Adrenal gland (tissue), 5 donors: ENCODE measurements at regions not wholly inside any gene's neighbourhood (a gene's known extent, or its start where the extent isn't known, plus 50 kb on each side); places are given as distances from the start of the nearest gene placed in this dataset.

Source experiments
- POLR2A ChIP-seq, 2 donors: fragments of 450-650 bp; IDR thresholded peaks; one replicate each; pipeline ENCODE4 v1.6.1; 2017; ENCODE audit warnings: antibody characterized with exemption in 2 of 2, mild to moderate bottlenecking in 2 of 2, moderate library complexity in 1 of 2
- TF ChIP-seq, protein P1 (sequence below), 6 experiments: fragments of 450-650 bp in 4 of 6; fragments of 200-600 bp in 2 of 6; sonication (generic) in 1 of 6; IDR thresholded peaks; 1 replicate in 5 of 6; 2 replicates in 1 of 6; pipeline versions ENCODE4 v1.5.1 to v1.8.0; 2016 to 2021; ENCODE audit warnings: antibody characterized with exemption in 6 of 6, mild to moderate bottlenecking in 2 of 6, moderate library complexity in 1 of 6
- donor health status: DM: no; HTN: no; CAD: no.

DNA sequence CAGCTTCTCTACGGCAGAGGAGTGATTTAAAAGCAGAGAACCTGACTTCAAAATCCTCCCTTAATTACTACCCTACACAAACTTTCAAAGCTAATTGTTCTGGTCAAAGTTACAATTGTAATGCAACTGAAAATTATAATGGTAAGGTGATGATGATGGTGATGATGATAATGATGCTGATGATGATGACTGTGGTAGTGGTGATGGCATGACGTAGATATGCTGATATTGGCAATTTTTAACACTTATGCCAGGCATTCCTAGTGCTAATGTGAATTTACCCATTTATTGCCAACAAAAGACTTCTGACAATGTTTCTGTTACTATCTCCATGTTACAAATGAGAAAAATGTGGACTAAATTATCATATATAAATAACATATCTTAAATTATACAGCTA lies 1831.1 kb downstream of the LRRC4C start:
- TF ChIP-seq, protein P1, sequence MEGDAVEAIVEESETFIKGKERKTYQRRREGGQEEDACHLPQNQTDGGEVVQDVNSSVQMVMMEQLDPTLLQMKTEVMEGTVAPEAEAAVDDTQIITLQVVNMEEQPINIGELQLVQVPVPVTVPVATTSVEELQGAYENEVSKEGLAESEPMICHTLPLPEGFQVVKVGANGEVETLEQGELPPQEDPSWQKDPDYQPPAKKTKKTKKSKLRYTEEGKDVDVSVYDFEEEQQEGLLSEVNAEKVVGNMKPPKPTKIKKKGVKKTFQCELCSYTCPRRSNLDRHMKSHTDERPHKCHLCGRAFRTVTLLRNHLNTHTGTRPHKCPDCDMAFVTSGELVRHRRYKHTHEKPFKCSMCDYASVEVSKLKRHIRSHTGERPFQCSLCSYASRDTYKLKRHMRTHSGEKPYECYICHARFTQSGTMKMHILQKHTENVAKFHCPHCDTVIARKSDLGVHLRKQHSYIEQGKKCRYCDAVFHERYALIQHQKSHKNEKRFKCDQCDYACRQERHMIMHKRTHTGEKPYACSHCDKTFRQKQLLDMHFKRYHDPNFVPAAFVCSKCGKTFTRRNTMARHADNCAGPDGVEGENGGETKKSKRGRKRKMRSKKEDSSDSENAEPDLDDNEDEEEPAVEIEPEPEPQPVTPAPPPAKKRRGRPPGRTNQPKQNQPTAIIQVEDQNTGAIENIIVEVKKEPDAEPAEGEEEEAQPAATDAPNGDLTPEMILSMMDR (IDR thresholded peaks at IDR 0.05) = no peak
- TF ChIP-seq POLR2A (IDR thresholded peaks at IDR 0.05) = no peak
